ENCODE measurements at regions not wholly inside any gene's neighbourhood (a gene's known extent, or its start where the extent isn't known, plus 50 kb on each side); places are given as distances from the start of the nearest gene placed in this dataset.
A peak's percentile ranks its signal among the peaks of the same experiment; 100 is the strongest.

DNA sequence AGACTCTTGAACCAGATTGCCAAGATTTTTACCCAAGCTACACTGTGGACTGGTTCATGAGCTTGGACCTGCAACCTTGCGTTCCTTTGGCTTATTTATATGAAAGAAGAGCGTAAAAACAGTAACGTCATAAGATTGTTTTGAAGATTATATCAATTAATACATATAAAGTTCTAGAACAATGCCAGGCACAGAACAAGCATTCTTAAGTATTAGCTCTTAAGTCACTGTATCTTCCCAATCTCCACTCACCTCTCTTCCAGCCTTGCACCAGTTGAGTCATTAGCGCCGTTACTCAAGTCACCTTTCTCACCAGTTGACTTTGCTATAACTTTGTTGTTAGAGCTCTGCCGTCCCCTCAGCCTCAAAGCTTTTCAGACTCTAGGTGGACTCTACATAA is 415.7 kb downstream of the PLK2 start:
- DNase-seq (ENCODE audit: low spot score) = no peak
- Histone ChIP-seq H3K27ac (no peak overlapping the region), H3K4me3 (no peak overlapping the region), H3K9me3 (no peaks in the 10 kb centered on the region), H3K27me3 (replicated peaks; ENCODE audit: insufficient read depth) (no peaks in the 10 kb centered on the region), H3K36me3 (no peaks in the 10 kb centered on the region), H3K4me1 (replicated peaks) (no peaks in the 10 kb centered on the region)
- WGBS = 90% methylated on average over 6 of the region's 6 CpGs
- TF ChIP-seq POLR2AphosphoS5 (IDR thresholded peaks at IDR 0.05) (no peak), POLR2A (IDR thresholded peaks at IDR 0.05) (no peak)
- TF ChIP-seq, protein P1, sequence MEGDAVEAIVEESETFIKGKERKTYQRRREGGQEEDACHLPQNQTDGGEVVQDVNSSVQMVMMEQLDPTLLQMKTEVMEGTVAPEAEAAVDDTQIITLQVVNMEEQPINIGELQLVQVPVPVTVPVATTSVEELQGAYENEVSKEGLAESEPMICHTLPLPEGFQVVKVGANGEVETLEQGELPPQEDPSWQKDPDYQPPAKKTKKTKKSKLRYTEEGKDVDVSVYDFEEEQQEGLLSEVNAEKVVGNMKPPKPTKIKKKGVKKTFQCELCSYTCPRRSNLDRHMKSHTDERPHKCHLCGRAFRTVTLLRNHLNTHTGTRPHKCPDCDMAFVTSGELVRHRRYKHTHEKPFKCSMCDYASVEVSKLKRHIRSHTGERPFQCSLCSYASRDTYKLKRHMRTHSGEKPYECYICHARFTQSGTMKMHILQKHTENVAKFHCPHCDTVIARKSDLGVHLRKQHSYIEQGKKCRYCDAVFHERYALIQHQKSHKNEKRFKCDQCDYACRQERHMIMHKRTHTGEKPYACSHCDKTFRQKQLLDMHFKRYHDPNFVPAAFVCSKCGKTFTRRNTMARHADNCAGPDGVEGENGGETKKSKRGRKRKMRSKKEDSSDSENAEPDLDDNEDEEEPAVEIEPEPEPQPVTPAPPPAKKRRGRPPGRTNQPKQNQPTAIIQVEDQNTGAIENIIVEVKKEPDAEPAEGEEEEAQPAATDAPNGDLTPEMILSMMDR (IDR thresholded peaks at IDR 0.05) = no peak
- intact Hi-C loops (cut with DNase I) = no loop called here

DNA sequence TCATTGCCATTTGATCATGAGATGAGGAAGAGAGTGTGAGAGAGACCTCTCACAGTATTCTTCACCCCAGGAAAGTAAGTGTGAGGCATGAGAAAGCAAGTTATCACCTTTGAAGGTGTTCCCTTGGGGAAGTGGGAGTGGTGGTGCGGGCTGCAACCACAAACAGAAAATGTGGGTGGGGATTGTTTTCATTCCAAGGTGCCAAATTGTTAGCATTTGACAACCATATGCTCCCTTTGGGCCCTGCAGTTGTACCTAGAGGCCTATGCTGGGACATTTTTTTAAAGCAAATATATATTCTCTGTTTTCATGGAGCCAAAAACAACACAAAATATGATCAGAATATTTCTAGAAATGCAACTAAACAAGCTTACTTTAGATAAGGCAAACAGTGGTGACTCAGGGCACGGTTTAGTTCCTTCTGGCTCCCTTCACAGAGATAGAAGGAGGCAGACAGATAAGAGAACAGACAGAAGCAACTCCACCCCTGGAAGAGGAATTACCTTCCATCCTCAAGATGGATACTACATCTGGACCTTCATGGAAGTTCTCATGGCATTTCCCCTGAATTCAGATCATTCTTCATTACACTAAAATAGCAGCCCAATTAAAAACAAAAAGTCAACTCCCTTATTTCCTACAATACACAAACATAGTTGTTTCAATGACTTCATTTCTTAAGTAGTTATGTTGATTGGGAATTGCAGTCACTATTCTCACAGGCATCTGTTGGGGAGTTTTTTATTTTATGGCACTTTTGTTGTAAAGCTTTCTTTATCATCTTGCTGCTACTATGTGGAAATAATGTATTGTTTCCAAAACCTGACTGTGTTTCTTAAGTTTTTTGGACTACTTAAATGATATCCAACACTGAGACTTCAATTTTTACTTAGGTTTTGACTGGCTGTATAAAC is 416.6 kb downstream of the PLK2 start:
- no peak for DNase-seq (ENCODE audit: low spot score)
- Histone ChIP-seq H3K9me3 (no peaks in the 10 kb centered on the region), H3K27ac (no peak overlapping the region), H3K4me1 (replicated peaks) (no peaks in the 10 kb centered on the region), H3K36me3 (no peaks in the 10 kb centered on the region), H3K4me3 (no peak overlapping the region), H3K27me3 (replicated peaks; ENCODE audit: insufficient read depth) (no peaks in the 10 kb centered on the region)
- WGBS = 88% methylated on average over 2 of the region's 2 CpGs
- intact Hi-C loops (cut with DNase I) = no loop called here
- no peak for TF ChIP-seq POLR2A (IDR thresholded peaks at IDR 0.05)
- TF ChIP-seq, protein P1 (IDR thresholded peaks at IDR 0.05) = no peak

DNA sequence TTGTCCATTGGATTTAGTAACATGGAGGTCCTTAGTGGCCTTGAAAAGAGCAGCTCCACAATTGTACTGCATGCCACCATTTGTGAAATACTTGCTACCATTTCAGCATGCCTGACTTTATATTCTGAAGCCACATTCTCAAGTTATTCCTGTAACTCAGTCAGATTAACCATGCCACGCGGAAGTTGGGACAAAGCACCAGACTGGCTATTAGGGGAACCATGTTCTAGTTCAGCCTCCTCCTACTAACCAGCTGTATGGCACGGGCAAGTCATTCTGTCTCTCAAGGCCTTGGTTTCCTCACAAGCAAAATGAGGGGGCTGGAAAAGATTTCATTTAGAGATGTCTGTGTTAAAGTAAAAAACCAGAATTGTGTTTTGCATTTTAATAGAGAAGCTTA is 418.0 kb downstream of the PLK2 start:
- Histone ChIP-seq H3K4me1 (replicated peaks) (no peaks in the 10 kb centered on the region), H3K27ac (no peak overlapping the region), H3K36me3 (no peaks in the 10 kb centered on the region), H3K9me3 (no peaks in the 10 kb centered on the region), H3K4me3 (no peak overlapping the region), H3K27me3 (replicated peaks; ENCODE audit: insufficient read depth) (no peaks in the 10 kb centered on the region)
- DNase-seq (ENCODE audit: low spot score) = no peak
- 92% methylated on average over 3 of the region's 3 CpGs for WGBS
- TF ChIP-seq, protein P1 (IDR thresholded peaks at IDR 0.05) = no peak
- TF ChIP-seq POLR2A (IDR thresholded peaks at IDR 0.05) (no peak), POLR2AphosphoS5 (IDR thresholded peaks at IDR 0.05) (no peak)
- intact Hi-C loops (cut with DNase I) = no loop called here

DNA sequence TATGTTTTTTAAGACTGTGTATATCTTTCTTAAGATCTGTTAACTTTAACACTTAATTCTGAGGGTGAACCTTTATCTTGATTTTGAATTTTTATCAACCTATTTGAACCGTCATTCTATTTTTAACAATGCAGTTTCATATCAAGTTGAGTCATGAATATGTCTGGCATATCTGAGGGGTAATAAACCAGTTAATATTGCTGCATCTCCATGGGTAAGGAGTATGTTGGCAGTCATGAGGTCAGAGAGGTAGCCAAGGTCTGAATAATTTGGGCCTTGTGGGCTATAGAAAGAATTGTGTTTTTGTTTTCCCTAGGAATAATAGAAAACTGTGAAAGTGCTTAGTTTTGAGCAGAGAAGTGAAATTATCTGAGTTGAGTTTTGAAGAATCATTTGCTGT is 419.0 kb downstream of the PLK2 start:
- H3K36me3 ChIP-seq = no peaks in the 10 kb centered on the region
- DNase-seq (ENCODE audit: low spot score) = no peak
- no peaks in the 10 kb centered on the region for H3K27me3 ChIP-seq (replicated peaks; ENCODE audit: insufficient read depth)
- 32% methylated on average over 1 of the region's 1 CpG for WGBS
- no peak overlapping the region for H3K4me3 ChIP-seq
- TF ChIP-seq POLR2AphosphoS5 (IDR thresholded peaks at IDR 0.05) (no peak), POLR2A (IDR thresholded peaks at IDR 0.05) (no peak)
- TF ChIP-seq, protein P1 (IDR thresholded peaks at IDR 0.05) = no peak
- intact Hi-C loops (cut with DNase I) = no loop called here
- no peaks in the 10 kb centered on the region for H3K9me3 ChIP-seq
- no peaks in the 10 kb centered on the region for H3K4me1 ChIP-seq (replicated peaks)
- no peak overlapping the region for H3K27ac ChIP-seq

DNA sequence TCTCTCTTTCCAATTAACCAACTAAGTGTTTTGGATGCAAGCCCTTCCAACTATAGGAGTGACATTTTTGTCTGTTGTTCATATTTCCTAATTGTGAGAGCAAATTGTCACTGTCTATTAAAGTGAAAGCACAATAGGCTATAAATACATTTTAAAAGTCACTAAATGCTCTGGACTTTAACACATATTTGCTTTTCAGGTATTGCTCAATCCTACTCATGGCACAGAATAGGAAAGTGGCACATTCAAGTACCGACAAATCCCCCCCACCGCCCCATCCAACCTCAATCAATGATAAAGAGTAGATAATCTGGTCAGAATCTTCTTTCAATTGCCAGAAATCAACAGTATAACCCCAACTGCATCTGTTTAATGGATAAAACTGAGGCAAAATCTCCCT is 419.8 kb downstream of the PLK2 start:
- Histone ChIP-seq H3K9me3 (no peaks in the 10 kb centered on the region), H3K27ac (no peak overlapping the region), H3K4me1 (replicated peaks) (no peaks in the 10 kb centered on the region), H3K27me3 (replicated peaks; ENCODE audit: insufficient read depth) (no peaks in the 10 kb centered on the region), H3K4me3 (no peak overlapping the region), H3K36me3 (no peaks in the 10 kb centered on the region)
- peak; percentile 5 for DNase-seq (ENCODE audit: low spot score)
- peak; percentile 41 for TF ChIP-seq POLR2AphosphoS5 (IDR thresholded peaks at IDR 0.05)
- TF ChIP-seq, protein P1 (IDR thresholded peaks at IDR 0.05) = no peak
- 43% methylated on average over 2 of the region's 2 CpGs for WGBS
- intact Hi-C loops (cut with DNase I) = no loop called here
